Activated CD8-positive, alpha-beta T cell treated with anti-CD3 and anti-CD28 coated beads for 36 hours (primary cell): ENCODE measurements at regions not wholly inside any gene's neighbourhood (a gene's known extent, or its start where the extent isn't known, plus 50 kb on each side); places are given as distances from the start of the nearest gene placed in this dataset.

Source experiments
- ATAC-seq: fragments of 200-7000 bp; cut with Tn5 transposase; one replicate; pipeline ENCODE4 v1.10.0; 2021; ENCODE audit warnings: mild to moderate bottlenecking, moderate library complexity
- CTCF ChIA-PET: fragments of 350-600 bp; sonication (Branson Sonifier 250); formaldehyde crosslinking; loops from one replicate; lab custom pipeline; 2021; ENCODE audit warnings: antibody characterized with exemption; lab: Charles Lee
- POLR2A ChIA-PET: fragments of 350-600 bp; sonication (Branson Sonifier 250); formaldehyde crosslinking; loops from one replicate; lab custom pipeline; 2021; ENCODE audit warnings: antibody characterized with exemption; lab: Charles Lee
- DNase-seq: peaks from one replicate; pipeline ENCODE4 v3.0.0-alpha.2; 2020
- H3K27ac Mint-ChIP-seq: one replicate; pipeline ENCODE4 v1.8.0; 2021; ENCODE audit warnings: mild to moderate bottlenecking, mixed read lengths
- H3K27me3 Mint-ChIP-seq: one replicate; pipeline ENCODE4 v1.8.0; 2021; ENCODE audit warnings: mixed read lengths
- H3K36me3 Mint-ChIP-seq: one replicate; pipeline ENCODE4 v1.8.0; 2021; ENCODE audit warnings: low read depth, mixed read lengths
- H3K4me1 Mint-ChIP-seq: one replicate; pipeline ENCODE4 v1.8.0; 2021; ENCODE audit warnings: low read depth, mixed read lengths
- H3K4me3 Mint-ChIP-seq: one replicate; pipeline ENCODE4 v1.8.0; 2021; ENCODE audit warnings: mild to moderate bottlenecking, moderate library complexity, mixed read lengths
- H3K9me3 Mint-ChIP-seq: one replicate; pipeline ENCODE4 v1.8.0; 2021; ENCODE audit warnings: mixed read lengths
- CTCF ChIP-seq: fragments of 200-600 bp; IDR thresholded peaks from one replicate; pipeline ENCODE4 v1.8.0; 2022; ENCODE audit warnings: antibody characterized with exemption, mild to moderate bottlenecking
- intact Hi-C: fragments of 100-400 bp; cut with micrococcal nuclease; formaldehyde crosslinking; loops from one replicate; pipeline ENCODE4 v1.10.0; 2022

DNA sequence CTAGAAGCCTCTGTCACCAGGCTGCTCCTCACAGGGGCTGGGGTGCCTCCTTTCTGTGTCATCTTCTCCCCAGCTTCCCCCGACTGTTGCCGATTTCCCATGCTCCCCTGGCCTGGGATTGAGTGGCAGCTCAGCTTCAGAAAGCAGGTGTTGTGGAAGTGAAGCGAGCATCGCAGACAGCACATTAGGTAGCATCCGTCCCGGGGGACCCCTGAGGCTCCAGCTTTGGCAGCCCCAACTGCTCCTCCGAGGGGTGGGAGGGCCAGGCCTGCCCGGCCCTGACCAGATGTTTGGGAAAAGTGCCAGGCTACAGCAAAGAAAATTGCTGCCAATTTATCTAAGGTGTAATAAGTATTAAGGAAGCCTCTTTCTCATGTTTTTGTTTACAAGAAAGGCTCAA is 1045.6 kb downstream of the BCL11B start:
- intact Hi-C loops, result no loop called here
- H3K36me3 Mint-ChIP-seq, result peaks cover 5% of the 10 kb centered on the region
- peaks cover 78% of the 10 kb centered on the region for H3K4me1 Mint-ChIP-seq
- no peaks in the 10 kb centered on the region for H3K27me3 Mint-ChIP-seq
- no peak for TF ChIP-seq CTCF
- peaks cover 7% of the 10 kb centered on the region for H3K9me3 Mint-ChIP-seq
- POLR2A ChIA-PET, result interaction anchor here (0.6 to 1.4 kb wide), 3 partner anchors 16 to 51 kb away, joined by 3 to 6 read pairs (median 3); no protein-coding TSS in a partner anchor
- H3K4me3 Mint-ChIP-seq, result no peak overlapping the region
- ATAC-seq, result no peak
- peak overlapping the region; percentile 93 for H3K27ac Mint-ChIP-seq
- CTCF ChIA-PET, result interaction anchor here (1.1 to 2.4 kb wide), 6 partner anchors 8 to 87 kb away, joined by 3 to 17 read pairs (median 4); no protein-coding TSS in a partner anchor
- DNase-seq, result no peak

- peak; percentile 72 for DNase-seq
- peaks cover 78% of the 10 kb centered on the region for H3K4me1 Mint-ChIP-seq
- H3K4me3 Mint-ChIP-seq, result peak overlapping the region; percentile 46
- ChIA-PET CTCF (interaction anchor here (1.1 to 2.4 kb wide), 6 partner anchors 9 to 87 kb away, joined by 3 to 17 read pairs (median 4); no protein-coding TSS in a partner anchor), POLR2A (interaction anchor here (0.6 to 2.0 kb wide), 7 partner anchors 17 to 1042 kb away, joined by 3 to 7 read pairs (median 4); no protein-coding TSS in a partner anchor)
- H3K36me3 Mint-ChIP-seq, result peaks cover 5% of the 10 kb centered on the region
- H3K9me3 Mint-ChIP-seq, result peaks cover 7% of the 10 kb centered on the region
- intact Hi-C loops, result no loop called here
- peak; percentile 77 for ATAC-seq
- no peak for TF ChIP-seq CTCF
- peak overlapping the region; percentile 93 for H3K27ac Mint-ChIP-seq
- H3K27me3 Mint-ChIP-seq, result no peaks in the 10 kb centered on the region
Observed at GRCh38 chr14:98227000-98227726, 1044.8 kb downstream of the BCL11B start.

GRCh38 chr14:98227727-98228111 is 1044.3 kb downstream of the BCL11B start:
- Mint-ChIP-seq H3K27me3 (no peaks in the 10 kb centered on the region), H3K9me3 (peaks cover 7% of the 10 kb centered on the region), H3K4me1 (peaks cover 75% of the 10 kb centered on the region), H3K27ac (peak overlapping the region; percentile 93), H3K36me3 (peaks cover 5% of the 10 kb centered on the region), H3K4me3 (peak overlapping the region; percentile 46)
- no peak for ATAC-seq
- CTCF ChIA-PET, result interaction anchor here (1.1 to 2.4 kb wide), 5 partner anchors 10 to 88 kb away, joined by 4 to 17 read pairs (median 4); no protein-coding TSS in a partner anchor
- no peak for TF ChIP-seq CTCF
- POLR2A ChIA-PET, result interaction anchor here (0.6 to 2.0 kb wide), 5 partner anchors 24 to 1042 kb away, joined by 3 to 7 read pairs (median 6); no protein-coding TSS in a partner anchor
- intact Hi-C loops, result no loop called here
- no peak for DNase-seq

GRCh38 chr14:98229656-98230366 is 1042.2 kb downstream of the BCL11B start:
- DNase-seq (peak; percentile 31), ATAC-seq (no peak)
- Mint-ChIP-seq H3K4me1 (peaks cover 74% of the 10 kb centered on the region), H3K27ac (peak overlapping the region; percentile 75), H3K9me3 (peaks cover 7% of the 10 kb centered on the region), H3K27me3 (no peaks in the 10 kb centered on the region), H3K4me3 (peak overlapping the region; percentile 29), H3K36me3 (peaks cover 3% of the 10 kb centered on the region)
- no peak for TF ChIP-seq CTCF
- intact Hi-C loops, result no loop called here
- ChIA-PET POLR2A (interaction anchor here (1.2 to 1.4 kb wide), 3 partner anchors 33 to 63 kb away, joined by 3 to 4 read pairs (median 3); no protein-coding TSS in a partner anchor), CTCF (interaction anchor here (0.9 to 1.4 kb wide), 4 partner anchors 14 to 93 kb away, joined by 3 to 6 read pairs (median 4); no protein-coding TSS in a partner anchor)
